Lower leg skin (tissue), 3 donors: ENCODE measurements at regions not wholly inside any gene's neighbourhood (a gene's known extent, or its start where the extent isn't known, plus 50 kb on each side); places are given as distances from the start of the nearest gene placed in this dataset.

ENCODE experiments used
- POLR2A ChIP-seq, 2 donors: fragments of 450-650 bp; IDR thresholded peaks; one replicate each; pipeline ENCODE4 v1.6.1; 2016 to 2017; ENCODE audit warnings: antibody characterized with exemption in 2 of 2, mild to moderate bottlenecking in 1 of 2, moderate library complexity in 1 of 2
- TF ChIP-seq, protein P1 (sequence below), 3 donors: fragments of 450-650 bp; IDR thresholded peaks; one replicate each; pipeline ENCODE4 v1.5.1; 2016; ENCODE audit warnings: antibody characterized with exemption in 3 of 3, mild to moderate bottlenecking in 3 of 3, moderate library complexity in 2 of 3

DNA sequence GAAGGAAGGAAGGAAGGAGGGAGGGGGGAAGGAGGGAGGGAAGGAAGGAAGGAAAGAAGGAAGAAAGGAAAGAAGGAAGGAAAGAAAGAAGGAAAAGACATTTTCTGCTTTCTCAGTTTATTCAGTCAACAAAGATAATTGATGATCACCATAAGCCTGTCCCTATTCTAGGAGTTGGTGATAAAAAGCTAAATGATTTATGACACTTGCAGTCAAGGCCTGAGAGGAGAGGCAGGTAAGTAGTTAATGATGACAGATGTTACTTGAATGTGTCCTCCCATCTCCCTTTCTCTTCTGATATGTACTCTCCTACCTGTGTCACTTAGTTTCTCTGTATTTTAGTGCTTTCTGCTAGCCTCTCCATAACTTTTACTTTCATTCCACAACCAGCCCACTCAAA lies 141.3 kb downstream of the SLITRK6 start:
- TF ChIP-seq, protein P1, sequence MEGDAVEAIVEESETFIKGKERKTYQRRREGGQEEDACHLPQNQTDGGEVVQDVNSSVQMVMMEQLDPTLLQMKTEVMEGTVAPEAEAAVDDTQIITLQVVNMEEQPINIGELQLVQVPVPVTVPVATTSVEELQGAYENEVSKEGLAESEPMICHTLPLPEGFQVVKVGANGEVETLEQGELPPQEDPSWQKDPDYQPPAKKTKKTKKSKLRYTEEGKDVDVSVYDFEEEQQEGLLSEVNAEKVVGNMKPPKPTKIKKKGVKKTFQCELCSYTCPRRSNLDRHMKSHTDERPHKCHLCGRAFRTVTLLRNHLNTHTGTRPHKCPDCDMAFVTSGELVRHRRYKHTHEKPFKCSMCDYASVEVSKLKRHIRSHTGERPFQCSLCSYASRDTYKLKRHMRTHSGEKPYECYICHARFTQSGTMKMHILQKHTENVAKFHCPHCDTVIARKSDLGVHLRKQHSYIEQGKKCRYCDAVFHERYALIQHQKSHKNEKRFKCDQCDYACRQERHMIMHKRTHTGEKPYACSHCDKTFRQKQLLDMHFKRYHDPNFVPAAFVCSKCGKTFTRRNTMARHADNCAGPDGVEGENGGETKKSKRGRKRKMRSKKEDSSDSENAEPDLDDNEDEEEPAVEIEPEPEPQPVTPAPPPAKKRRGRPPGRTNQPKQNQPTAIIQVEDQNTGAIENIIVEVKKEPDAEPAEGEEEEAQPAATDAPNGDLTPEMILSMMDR (IDR thresholded peaks at IDR 0.05): no peak
- no peak for TF ChIP-seq POLR2A (IDR thresholded peaks at IDR 0.05)
